Kasumi-1 (cell line): ENCODE measurements at regions not wholly inside any gene's neighbourhood (a gene's known extent, or its start where the extent isn't known, plus 50 kb on each side); places are given as distances from the start of the nearest gene placed in this dataset.

Experiments
- DNase-seq, 2 experiments: peaks; one replicate each; lab custom pipeline; 2025; lab: John Stamatoyannopoulos, UW

DNA sequence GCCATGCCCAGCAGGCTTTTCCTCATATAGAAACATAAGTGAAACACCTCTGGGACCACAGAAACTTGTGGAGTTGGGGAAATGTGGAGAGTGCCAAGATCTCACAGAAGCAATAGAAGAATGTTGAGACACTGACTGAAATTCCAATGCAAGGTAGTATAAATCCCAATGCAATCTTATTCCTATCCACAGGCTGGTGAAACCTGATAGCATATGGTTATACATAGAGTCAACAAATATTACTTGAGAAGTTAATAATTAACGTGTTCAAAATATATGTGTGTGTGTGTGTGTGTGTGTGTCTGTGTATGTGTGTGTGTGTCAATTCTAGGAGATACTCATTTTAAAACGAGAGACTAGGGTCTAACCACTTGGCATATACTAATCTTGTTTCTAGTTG, 776.8 kb upstream of the ACVR2A start:
- no peak for DNase-seq

DNA sequence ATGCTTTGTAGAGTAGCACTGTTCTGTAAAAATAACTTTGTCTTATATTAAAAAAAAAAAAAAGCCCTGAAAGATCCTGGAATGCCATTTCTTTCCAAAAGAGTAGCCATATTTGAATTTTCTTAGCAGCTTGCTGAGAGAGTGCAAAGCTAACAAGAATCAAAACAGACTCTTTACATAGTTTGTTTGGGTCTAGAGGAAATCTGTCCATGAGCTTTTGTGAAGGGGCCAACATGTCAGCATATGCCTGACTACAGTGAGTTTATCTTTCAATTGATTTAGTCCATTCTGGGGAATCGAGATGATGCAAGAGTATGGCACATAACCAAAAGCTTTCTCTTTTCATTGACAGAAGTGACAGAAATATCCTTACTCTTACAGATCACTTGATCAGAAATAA, 777.7 kb upstream of the ACVR2A start:
- no peak for DNase-seq

DNA sequence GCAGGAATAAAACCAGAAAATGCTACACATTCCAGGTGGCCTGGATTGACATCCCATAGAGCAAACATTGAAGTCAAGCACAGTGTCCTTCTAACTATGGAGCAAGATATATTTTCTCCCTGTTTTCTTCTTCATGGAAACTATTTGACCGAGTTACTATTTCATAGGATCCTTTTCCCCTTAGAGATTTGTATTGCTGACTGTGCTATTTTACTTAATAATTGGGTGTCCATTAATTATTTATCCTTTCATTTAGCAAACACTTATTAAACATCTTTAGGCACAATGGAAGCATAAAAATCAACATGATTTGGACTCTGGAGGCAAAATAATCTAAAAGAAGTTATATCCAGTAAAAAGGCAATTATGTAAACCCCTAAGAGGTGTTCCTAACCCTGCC, 782.8 kb upstream of the ACVR2A start:
- DNase-seq, result no peak

DNA sequence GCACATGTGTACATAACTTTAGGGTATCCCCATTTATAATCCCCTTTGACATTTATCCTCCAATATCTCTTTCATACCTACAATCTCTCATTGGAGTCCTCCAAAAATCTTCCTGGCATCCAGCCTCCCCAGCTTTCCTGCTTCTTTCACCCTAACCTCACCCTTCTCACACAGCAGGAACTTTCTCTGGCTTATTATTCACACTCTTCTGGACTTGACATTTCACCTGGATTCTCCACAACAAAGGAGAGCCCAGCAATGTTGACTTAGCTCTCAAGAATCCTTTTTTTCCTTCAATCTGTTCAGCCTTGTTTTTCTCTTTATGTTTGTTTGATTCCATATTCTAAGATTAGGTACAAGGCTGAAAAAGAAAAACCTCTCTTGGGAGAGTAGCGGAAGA, 783.6 kb upstream of the ACVR2A start:
- no peak for DNase-seq

DNA sequence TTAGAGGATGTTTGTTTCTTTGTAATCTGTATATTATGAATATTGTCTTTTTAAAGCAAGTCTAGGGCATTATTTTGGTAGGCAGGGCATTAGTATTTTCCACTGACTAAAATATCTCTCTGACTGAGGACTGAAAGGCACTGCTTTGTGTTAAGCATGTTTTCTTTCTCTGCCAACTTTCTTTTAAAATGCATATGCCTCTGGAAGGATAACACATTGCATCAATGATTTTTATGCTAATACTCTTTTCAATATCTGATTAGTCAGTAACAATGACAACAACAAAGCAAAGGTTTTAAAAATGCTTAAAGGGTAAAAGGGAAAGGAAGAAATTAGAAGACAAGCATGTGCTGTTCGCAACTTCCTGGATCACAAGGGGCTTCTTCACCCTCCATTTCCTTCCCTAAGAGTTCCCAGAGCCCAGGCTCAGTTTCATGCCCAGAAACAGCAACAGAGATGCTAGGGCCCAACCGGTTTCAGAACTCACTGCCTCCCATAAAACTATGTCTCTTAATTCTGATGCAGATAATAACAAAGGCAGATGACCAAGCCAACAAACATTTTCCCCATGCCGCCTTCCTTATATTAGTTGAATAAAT, 786.8 kb upstream of the ACVR2A start:
- no peak for DNase-seq

DNA sequence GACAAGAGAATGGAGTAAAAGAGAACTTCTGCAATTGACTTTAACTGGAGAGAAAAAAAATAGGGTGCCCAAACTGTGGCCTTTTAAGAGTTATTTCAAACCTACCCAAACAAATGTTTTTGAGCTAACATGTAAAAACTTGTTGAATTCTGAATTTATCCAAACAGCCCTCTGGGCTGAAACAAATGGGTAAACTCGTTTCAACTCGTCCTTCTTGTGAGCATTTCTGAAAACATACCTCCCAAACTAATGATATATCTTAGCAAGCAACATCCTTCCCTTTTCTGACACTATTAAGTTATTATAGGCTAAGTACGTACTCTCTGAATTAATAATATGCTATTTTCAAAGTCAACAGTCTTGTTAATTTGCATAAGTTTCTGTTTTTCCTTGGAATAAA, 793.0 kb upstream of the ACVR2A start:
- DNase-seq, result no peak

DNA sequence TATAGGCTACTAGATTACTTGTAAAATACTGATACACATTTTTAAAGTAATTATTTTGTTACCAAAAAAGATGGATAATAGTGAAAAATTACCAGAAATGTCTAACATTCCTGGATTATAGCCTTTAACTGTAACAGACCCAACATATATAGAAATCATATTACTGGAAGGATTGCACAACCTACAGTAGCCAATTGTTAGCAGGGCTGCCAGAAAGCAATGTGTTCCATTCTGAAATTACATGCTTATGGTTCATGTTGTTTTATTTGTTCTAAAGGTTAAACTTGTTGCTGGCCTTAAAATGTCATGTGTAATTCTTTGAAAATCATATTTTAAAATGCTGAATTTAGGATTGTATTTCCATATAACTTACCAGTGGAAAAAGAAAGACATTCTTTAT, 793.6 kb upstream of the ACVR2A start:
- no peak for DNase-seq

DNA sequence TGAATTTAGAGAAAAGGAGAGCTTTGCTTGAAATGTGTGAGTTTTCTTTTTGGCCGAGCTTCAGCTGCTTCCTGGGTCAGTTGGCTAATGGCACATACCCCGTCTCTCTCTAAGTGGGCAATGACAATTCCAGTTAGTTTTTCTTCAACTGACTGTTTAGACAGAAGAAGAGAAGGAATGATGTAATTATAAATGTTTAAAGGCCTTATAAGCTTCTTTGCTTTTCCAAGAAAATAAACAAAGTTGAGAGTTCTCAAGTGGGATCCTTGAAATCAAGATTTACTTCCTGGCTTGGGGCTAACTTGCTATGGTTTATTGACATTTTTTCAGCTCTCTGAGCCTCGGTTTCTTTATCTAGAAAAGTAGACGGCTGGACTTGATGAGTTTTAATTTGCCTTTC, 794.9 kb upstream of the ACVR2A start:
- no peak for DNase-seq

DNA sequence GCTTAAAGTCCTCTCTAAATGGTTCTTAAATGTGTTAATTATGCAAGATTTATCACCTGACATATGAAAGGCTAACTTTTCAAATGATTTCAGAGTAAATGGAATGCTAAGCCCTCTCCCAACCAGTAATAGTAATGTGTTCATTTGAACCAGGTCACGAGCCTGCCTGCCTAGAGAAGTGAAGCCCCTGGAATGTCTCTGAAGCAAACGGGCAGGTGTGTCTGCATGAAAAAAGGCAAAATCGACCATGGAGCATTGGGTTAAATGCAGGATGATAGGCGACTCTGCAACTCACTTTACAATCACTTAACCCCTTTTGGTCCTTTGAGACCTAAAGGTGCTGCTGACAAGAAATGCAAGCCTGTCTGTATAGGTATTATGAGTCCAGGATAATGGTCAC, 798.4 kb upstream of the ACVR2A start:
- no peak for DNase-seq

DNA sequence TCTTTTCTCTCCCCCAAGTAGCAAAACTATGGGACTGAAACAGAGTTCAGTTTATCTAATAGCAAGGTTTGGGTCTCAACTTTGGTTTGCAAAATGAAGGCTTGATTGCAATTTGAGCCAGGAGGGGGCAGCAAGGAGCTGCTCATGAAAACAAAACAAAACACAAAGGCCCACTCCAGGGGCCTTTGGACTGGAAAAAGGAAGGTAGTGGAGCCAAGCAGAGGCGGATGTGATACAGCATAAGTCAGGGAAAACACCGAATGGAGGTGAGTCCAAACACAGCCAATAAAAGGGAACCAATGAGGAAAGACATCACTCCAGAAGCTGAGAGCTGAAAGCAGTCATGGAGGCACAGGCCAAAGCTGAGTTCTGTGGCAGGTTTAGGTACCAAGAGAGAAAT, 799.7 kb upstream of the ACVR2A start:
- DNase-seq, result peak; percentile 44 to 64

DNA sequence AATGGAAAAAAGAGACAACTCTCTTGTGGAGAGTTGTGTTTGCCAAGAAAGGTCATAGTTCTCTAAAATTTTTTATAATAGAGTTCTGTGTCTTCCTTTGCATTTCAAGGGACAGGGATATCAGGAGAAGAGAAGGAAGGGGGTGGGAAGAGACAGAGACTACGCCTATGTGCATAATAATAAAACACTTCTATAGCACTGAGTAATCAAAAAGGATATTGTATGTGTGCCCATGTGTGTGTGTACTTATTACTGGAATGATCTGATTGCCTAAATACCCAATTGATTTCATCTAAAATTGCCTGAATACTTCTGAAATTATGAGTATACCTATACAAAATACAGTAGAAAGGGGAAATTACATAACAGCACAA, 803.7 kb upstream of the ACVR2A start:
- DNase-seq, result no peak

DNA sequence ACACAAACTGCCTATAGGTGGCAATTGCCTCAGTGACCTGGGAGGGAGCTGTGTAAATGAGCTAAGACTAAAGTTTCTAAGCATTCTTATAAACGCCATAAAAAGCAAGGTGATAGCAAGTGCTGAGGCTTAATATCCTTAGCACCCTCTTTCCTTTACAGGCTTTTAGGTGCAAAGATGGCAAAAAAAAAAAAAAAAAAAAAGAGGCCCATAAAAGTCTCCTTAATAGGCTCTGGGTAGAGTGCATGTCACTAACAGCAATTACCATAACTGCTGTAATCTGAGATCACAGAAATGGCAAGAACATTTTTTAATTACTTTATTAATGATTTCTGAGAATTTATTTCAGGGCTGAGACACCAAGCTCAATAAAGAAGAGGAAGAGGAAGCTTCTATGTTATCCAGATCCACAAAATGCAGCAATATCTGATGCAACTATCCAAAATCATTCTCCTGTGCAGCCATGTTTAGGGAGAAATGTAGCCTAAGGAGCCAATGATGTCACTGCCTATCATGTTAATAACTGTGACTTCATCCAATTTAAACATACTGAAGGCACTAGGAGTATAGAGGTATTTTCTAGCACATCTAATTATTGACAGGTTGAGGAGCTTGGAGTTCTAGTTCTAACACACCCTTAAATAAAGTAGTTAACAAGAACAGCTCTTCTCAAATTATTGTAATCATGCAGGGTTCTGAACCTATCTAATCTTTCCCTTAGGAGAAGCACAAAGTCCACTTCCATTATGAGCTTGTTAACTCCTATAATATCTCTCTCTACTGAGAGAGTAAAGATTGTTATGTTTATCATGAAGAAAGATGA, 804.3 kb upstream of the ACVR2A start:
- no peak for DNase-seq

DNA sequence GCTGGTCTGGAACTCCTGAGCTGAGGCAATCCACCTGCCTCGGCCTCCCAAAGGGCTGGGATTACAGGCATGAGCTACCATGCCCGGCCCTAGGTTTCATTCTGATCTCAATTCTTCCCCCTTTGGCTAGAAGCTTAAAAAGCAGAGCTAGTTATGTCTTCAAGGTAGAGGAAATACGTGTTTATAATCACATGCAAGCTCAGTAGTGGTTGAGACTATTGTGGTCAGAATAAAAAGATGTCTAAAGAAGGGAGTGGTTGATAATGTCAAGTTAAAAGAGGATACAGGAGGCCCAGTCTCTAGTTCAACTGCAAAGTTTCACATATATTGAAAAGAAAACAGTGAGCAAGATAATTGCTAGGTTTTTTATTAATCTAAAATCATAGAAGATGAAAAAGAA, 807.8 kb upstream of the ACVR2A start:
- no peak for DNase-seq

DNA sequence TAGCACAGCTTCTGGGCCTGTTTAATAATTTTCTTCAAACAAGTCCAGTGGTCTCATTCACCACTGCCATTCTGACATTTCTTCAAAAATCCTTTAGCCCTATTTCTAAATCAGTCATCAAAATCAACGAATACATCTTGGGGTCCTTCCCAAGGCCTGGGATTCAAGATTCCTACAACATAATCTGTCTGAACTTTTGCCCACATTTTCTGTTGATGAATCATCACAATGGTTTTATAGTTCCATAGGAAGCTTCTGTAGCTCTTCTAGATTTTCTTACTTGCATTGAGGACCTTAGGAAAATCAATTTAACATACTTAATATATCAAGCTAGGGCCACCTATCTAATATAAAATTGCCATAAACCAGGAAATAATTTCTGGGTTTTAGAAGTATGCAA, 811.8 kb upstream of the ACVR2A start:
- DNase-seq, result no peak

DNA sequence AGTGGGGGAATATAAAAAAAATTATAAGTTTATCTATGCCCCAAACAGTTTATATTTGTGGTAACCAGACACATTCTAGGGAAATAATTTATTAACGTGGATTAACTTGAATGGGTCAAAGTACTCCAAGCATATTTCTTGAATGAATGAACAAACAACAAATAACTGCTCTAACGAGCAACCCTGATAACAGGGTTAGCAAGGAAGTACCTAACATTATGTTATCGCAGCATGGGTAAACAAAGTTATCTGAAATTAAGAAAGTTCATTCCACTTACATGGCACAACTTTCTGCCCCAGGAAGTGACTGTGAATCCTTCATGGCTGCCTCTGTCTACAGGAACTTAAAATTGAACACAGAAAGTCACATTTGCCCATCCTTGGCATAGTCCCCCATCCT, 812.9 kb upstream of the ACVR2A start:
- DNase-seq, result no peak

DNA sequence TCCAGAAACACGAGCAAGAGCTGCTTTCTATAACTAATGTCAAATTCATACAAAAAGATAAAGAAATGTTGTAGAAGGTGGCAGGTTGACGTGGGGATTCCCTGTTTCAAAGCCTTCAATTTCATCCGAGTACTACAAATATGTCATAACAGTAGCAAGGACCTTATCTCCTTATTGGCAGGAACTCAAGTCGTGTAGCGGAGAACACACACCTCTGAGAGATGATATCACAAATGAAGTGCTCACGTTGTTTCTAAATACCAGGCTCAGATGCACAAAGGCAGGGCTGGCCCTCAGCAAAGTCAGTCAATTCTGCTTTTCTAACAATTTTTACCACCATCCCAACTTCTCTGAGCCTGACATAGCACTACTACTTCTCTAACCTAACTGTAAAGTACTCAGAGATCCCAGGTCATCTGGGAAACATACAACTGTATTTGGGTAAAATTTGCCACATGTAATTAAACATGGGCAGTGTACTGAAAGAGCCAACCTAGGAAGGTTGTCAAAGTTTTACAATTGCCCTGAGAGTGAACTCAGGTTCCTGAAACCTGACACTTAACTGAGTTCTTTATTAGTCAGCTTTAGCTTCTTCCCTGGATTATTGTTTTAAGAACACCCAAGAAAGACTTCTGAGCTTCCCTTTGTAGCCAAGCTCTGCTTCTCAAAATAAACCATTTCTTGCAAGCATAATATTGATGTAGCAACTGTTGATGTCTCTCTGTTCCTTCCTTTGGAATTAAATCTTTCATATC, 813.7 kb upstream of the ACVR2A start:
- peak; percentile 11 to 15 for DNase-seq

DNA sequence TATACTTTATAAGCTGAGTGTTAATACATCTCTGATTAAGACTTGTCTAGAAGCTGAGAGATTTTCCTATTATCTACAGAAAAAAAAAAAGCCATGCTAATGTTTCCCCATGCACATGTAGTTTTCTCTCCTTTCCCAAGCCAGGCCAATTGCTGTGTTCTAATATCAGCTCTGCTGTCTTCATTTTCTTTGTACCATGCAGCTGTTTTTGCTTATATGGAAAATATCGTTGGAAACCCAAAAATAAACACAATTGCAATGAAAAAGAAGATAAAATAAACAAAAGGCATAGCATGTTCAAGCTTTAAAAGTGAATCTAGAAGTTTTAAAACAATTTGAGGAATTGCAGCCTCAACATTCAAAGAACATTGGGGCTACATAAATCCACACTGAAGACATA, 817.4 kb upstream of the ACVR2A start:
- no peak for DNase-seq

DNA sequence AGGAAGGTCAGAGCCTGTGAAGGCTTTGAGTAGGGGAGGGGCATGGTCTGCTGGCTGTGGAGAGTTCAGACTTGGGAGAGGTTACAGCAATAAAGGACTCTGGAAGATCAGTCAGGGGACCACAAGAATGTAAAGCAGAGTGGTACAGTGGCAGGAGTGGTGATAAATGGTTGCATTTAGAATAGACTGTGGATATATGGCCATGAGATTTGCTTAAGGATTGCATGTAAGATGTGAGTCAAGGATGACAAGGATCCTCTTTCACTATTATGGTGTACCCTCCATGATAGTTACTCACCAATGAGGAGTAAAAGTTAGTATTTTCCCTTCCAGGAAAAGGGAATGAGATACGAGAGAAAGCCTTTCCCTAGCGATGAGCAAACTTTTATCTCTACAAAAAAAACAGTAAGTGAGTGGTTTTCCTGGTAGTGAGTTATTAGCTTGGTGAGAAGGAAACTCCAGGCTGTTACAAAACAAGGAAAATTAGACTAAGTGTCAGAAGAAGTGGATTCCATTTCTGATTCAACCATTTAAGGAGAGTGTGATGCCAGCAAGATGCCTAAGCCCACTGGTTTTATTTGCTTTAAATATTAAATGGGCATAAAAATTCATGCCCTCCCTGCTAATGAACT, 818.0 kb upstream of the ACVR2A start:
- no peak for DNase-seq

DNA sequence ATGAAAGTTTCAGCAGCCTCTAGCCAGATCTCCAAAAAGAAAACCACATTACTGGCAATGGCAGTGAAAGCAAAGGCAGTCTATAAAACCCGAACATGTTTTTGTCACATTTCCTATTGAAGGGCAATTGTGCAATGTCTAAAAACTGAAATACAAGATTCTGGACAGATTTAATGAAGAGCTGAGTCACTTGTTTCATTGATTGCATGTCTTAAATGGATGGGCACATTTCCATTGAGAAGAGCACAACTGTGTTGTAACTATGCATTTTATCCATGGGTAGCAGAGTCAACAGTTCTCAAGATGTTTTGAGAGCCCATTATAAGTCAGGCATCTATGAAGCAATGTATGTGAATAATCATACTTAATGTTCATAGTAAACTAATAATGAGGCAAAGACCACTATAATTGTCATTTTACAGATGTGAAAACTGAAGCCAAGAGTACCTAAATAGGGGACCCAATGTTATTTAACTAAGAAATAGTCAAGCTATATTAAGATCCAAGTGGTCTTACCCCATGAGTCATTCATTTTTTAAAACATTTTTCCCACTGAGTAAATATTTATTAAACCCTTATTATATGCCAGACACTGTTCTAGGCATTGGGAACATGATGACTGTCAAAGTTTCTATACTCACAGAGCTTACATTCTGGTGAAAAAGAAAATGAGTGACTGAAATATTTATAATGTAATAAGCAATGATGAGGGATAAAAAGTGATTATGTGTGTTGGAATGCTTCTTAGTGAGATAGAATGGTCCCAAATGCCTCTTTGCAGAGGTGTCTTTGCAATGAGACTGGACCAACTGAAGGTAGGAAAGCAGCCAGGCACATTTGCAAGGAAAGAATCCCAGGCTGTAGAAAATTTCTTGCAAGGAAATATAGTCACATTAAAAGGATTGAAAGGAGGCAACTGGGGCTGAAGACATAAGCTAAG, 818.9 kb upstream of the ACVR2A start:
- DNase-seq, result peak in 1 of 2 experiments; percentile 10

DNA sequence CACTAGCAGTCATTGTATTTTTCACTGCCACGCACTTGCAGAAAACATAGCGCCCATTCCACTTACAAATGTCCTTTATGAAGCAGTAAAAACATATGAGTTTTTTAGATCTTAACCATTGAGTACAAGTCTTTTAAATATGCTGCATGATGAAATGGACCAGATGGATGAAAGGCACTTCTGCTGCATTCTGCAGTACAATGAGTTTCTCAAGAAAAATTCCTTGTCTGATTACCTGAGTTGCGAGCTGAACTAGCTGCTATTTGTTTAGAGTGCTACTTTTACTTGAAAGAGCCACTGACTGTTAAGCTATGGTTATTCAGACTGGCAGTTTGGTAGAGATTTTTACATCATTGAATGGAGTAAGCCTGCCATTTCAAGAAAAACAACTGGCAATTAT, 825.5 kb upstream of the ACVR2A start:
- DNase-seq, result no peak

DNA sequence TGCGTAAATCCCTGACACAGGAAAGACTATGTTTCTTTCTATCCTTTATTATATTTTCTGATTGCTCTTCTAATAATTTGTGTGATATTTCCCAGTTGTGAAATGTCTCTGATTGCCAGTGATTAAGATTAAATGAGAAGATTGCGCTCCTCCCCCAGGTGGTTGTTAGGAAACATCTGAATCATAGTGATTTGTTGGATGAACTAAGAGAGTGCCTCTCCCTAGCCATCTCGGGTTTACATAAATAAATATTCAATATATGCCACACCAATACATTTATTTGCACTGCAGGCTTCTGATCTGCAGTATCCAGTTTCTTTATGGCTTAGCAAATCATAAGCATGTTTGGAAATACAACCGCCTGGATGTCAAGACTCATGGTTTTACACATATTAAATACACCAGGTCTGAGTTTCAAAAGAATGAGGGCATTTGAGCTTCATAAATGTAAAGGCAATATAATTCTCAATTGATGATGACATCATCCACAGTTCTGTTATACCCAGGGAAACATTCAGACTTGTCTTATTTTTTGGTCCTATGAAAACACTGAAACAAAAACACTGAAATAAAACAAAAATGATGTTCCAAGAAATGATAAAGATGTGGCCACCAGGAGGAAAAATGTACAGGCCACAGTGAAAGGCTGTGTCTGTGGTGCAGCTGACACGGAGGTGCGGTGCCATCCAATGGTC, 826.7 kb upstream of the ACVR2A start:
- no peak for DNase-seq
